Muscle layer of duodenum (tissue), 2 donors: ENCODE measurements at regions not wholly inside any gene's neighbourhood (a gene's known extent, or its start where the extent isn't known, plus 50 kb on each side); places are given as distances from the start of the nearest gene placed in this dataset.
"Not testable (repeated sequence)": the region's sequence is repeated elsewhere in the genome, so short reads cannot be mapped to it uniquely, and the experiment has no call there.

Experiments used
- H3K27ac ChIP-seq: one replicate; pipeline ENCODE4 v1.7.0; 2013; ENCODE audit warnings: mild to moderate bottlenecking, low read length
- H3K27me3 ChIP-seq: one replicate; pipeline ENCODE4 v1.7.0; 2013; ENCODE audit warnings: low read depth, mild to moderate bottlenecking, control low read depth, low read length
- H3K36me3 ChIP-seq, 2 donors: one replicate each; pipeline ENCODE4 v1.7.0; 2013; ENCODE audit warnings: low read length in 2 of 2, control low read depth in 1 of 2, mild to moderate bottlenecking in 1 of 2; ENCODE audit not compliant: insufficient read depth in 2 of 2, control insufficient read depth in 1 of 2
- H3K4me1 ChIP-seq, 2 donors: one replicate each; pipeline ENCODE4 v1.7.0; 2013; ENCODE audit warnings: low read length in 2 of 2, mild to moderate bottlenecking in 2 of 2, control low read depth in 1 of 2, moderate library complexity in 1 of 2; ENCODE audit not compliant: insufficient read depth in 2 of 2, control insufficient read depth in 1 of 2
- H3K4me3 ChIP-seq, 2 donors: one replicate each; pipeline ENCODE4 v1.7.0; 2013; ENCODE audit warnings: low read length in 2 of 2, low read depth in 1 of 2, mild to moderate bottlenecking in 1 of 2
- H3K9me3 ChIP-seq, 2 donors: one replicate each; pipeline ENCODE4 v1.7.0; 2013; ENCODE audit warnings: low read length in 2 of 2, control low read depth in 1 of 2, mild to moderate bottlenecking in 1 of 2; ENCODE audit not compliant: control insufficient read depth in 1 of 2
- donor health status: healthy.

- no peaks in the 10 kb centered on the region for H3K27me3 ChIP-seq
- H3K4me1 ChIP-seq = no peaks in the 10 kb centered on the region
- H3K27ac ChIP-seq = no peak overlapping the region
- H3K9me3 ChIP-seq = no peaks in the 10 kb centered on the region
- H3K4me3 ChIP-seq = no peak overlapping the region
- H3K36me3 ChIP-seq = no peaks in the 10 kb centered on the region
These were observed 121.3 kb upstream of the JADE1 start for GRCh38 chr4:128688033-128688721.

- Histone ChIP-seq H3K36me3 (no peaks in the 10 kb centered on the region), H3K4me3 (no peak overlapping the region), H3K4me1 (no peaks in the 10 kb centered on the region), H3K9me3 (no peaks in the 10 kb centered on the region), H3K27me3 (no peaks in the 10 kb centered on the region), H3K27ac (no peak overlapping the region)
These were observed 122.7 kb upstream of the JADE1 start for GRCh38 chr4:128686810-128687209.

GRCh38 chr4:128686032-128686465 is 123.5 kb upstream of the JADE1 start:
- Histone ChIP-seq H3K36me3 (no peaks in the 10 kb centered on the region), H3K27ac (no peak overlapping the region), H3K4me1 (no peaks in the 10 kb centered on the region), H3K9me3 (no peaks in the 10 kb centered on the region), H3K4me3 (no peak overlapping the region), H3K27me3 (no peaks in the 10 kb centered on the region)

- no peak overlapping the region for H3K27ac ChIP-seq
- no peak overlapping the region for H3K4me3 ChIP-seq
- no peaks in the 10 kb centered on the region for H3K27me3 ChIP-seq
- H3K9me3 ChIP-seq = no peaks in the 10 kb centered on the region
- H3K4me1 ChIP-seq = no peaks in the 10 kb centered on the region
- no peaks in the 10 kb centered on the region for H3K36me3 ChIP-seq
These were observed 125.5 kb upstream of the JADE1 start for GRCh38 chr4:128684016-128684415.

- Histone ChIP-seq H3K27me3 (no peaks in the 10 kb centered on the region), H3K4me1 (no peaks in the 10 kb centered on the region), H3K36me3 (no peaks in the 10 kb centered on the region), H3K9me3 (no peaks in the 10 kb centered on the region), H3K27ac (no peak overlapping the region), H3K4me3 (no peak overlapping the region)
These were observed 126.4 kb upstream of the JADE1 start for GRCh38 chr4:128682942-128683666.

GRCh38 chr4:128676095-128676494 is 133.4 kb upstream of the JADE1 start:
- H3K27ac ChIP-seq = no peak overlapping the region
- no peaks in the 10 kb centered on the region for H3K4me1 ChIP-seq
- no peak overlapping the region for H3K4me3 ChIP-seq
- no peaks in the 10 kb centered on the region for H3K9me3 ChIP-seq
- H3K27me3 ChIP-seq = no peaks in the 10 kb centered on the region
- no peaks in the 10 kb centered on the region for H3K36me3 ChIP-seq

GRCh38 chr4:128675083-128675482 is 134.4 kb upstream of the JADE1 start:
- H3K27ac ChIP-seq = no peak overlapping the region
- H3K4me3 ChIP-seq = no peak overlapping the region
- no peaks in the 10 kb centered on the region for H3K4me1 ChIP-seq
- no peaks in the 10 kb centered on the region for H3K9me3 ChIP-seq
- H3K27me3 ChIP-seq = no peaks in the 10 kb centered on the region
- H3K36me3 ChIP-seq = no peaks in the 10 kb centered on the region

GRCh38 chr4:128673159-128673558 is 136.3 kb upstream of the JADE1 start:
- H3K4me3 ChIP-seq, H3K9me3 ChIP-seq, H3K4me1 ChIP-seq, H3K27me3 ChIP-seq, H3K27ac ChIP-seq, H3K36me3 ChIP-seq: not testable (repeated sequence)

GRCh38 chr4:128672596-128672995 is 136.9 kb upstream of the JADE1 start:
- H3K27me3 ChIP-seq, H3K27ac ChIP-seq, H3K4me3 ChIP-seq, H3K36me3 ChIP-seq, H3K4me1 ChIP-seq, H3K9me3 ChIP-seq: not testable (repeated sequence)

GRCh38 chr4:128670513-128670912 is 139.0 kb upstream of the JADE1 start:
- Histone ChIP-seq H3K4me3 (no peak overlapping the region), H3K27me3 (no peaks in the 10 kb centered on the region), H3K4me1 (no peaks in the 10 kb centered on the region), H3K9me3 (no peaks in the 10 kb centered on the region), H3K36me3 (no peaks in the 10 kb centered on the region), H3K27ac (no peak overlapping the region)

GRCh38 chr4:128668566-128668965 is 140.9 kb upstream of the JADE1 start:
- H3K27ac ChIP-seq = no peak overlapping the region

GRCh38 chr4:128665514-128665913 is 144.0 kb upstream of the JADE1 start:
- no peak overlapping the region for H3K27ac ChIP-seq
- no peaks in the 10 kb centered on the region for H3K9me3 ChIP-seq
- no peaks in the 10 kb centered on the region for H3K36me3 ChIP-seq
- H3K4me3 ChIP-seq = no peak overlapping the region
- H3K4me1 ChIP-seq = peaks cover 0 to 3% of the 10 kb centered on the region in 2 donors
- H3K27me3 ChIP-seq = no peaks in the 10 kb centered on the region

More at GRCh38 chr4:128668566-128668965, 140.9 kb upstream of the JADE1 start:
- Histone ChIP-seq H3K9me3 (no peaks in the 10 kb centered on the region), H3K36me3 (no peaks in the 10 kb centered on the region), H3K4me3 (no peak overlapping the region), H3K27me3 (no peaks in the 10 kb centered on the region), H3K4me1 (no peaks in the 10 kb centered on the region)
